H1 (cell line): ENCODE measurements at regions not wholly inside any gene's neighbourhood (a gene's known extent, or its start where the extent isn't known, plus 50 kb on each side); places are given as distances from the start of the nearest gene placed in this dataset.

Source experiments
- CTCF ChIA-PET: fragments of 300-600 bp; sonication (Branson Sonifier 250); formaldehyde crosslinking; loops from one replicate; lab custom pipeline; 2021; ENCODE audit not compliant: partially characterized antibody; lab: Charles Lee
- POLR2A ChIA-PET: fragments of 300-600 bp; sonication (Branson Sonifier 250); formaldehyde crosslinking; loops from one replicate; lab custom pipeline; 2021; ENCODE audit warnings: inconsistent platforms; ENCODE audit not compliant: partially characterized antibody; lab: Charles Lee
- DNase-seq, 2 experiments: peaks; one replicate each; pipeline versions ENCODE4 v3.0.0 to v3.0.0-alpha.2; 2010 to 2022; ENCODE audit warnings: low spot score in 2 of 2, low read depth in 1 of 2, mixed read lengths in 1 of 2
- FAIRE-seq: peaks from 2 replicates; lab custom pipeline; 2011; peaks lifted over from hg19 to GRCh38; lab: Jason Lieb, UNC
- H2AFZ ChIP-seq: 2 replicates; pipeline ENCODE4 v1.8.1; 2012; ENCODE audit warnings: low read length, inconsistent platforms
- H2AK5ac ChIP-seq: 2 replicates; pipeline ENCODE4 v1.6.1; 2013; ENCODE audit warnings: low read depth, low read length
- H2BK120ac ChIP-seq: replicated peaks from 2 replicates; pipeline ENCODE3; 2013; ENCODE audit warnings: low read depth, low read length, inconsistent platforms
- H2BK12ac ChIP-seq: 2 replicates; pipeline ENCODE4 v1.6.1; 2013; ENCODE audit warnings: low read depth, low read length
- H2BK15ac ChIP-seq: 2 replicates; pipeline ENCODE4 v1.6.1; 2013; ENCODE audit warnings: low read length
- H2BK20ac ChIP-seq: 2 replicates; pipeline ENCODE4 v1.6.1; 2013; ENCODE audit warnings: low read length
- H2BK5ac ChIP-seq: 2 replicates; pipeline ENCODE4 v1.6.1; 2013; ENCODE audit warnings: low read depth, low read length
- H3K14ac ChIP-seq: 2 replicates; pipeline ENCODE4 v1.6.1; 2013; ENCODE audit warnings: inconsistent platforms; ENCODE audit not compliant: insufficient read length
- H3K18ac ChIP-seq: 2 replicates; pipeline ENCODE4 v1.6.1; 2013; ENCODE audit warnings: low read length; ENCODE audit errors: extremely low read depth
- H3K23ac ChIP-seq: 2 replicates; pipeline ENCODE4 v1.6.1; 2013; ENCODE audit warnings: inconsistent platforms; ENCODE audit not compliant: insufficient read length
- H3K23me2 ChIP-seq: 2 replicates; pipeline ENCODE4 v1.6.1; 2013; ENCODE audit warnings: low read depth, low read length
- H3K27ac ChIP-seq: 2 replicates; pipeline ENCODE4 v1.6.1; 2011; ENCODE audit warnings: low read depth, low read length, inconsistent platforms
- H3K27me3 ChIP-seq, 4 experiments: replicated peaks in 1 of 4; 1 replicate in 1 of 4; 2 replicates in 3 of 4; pipeline versions ENCODE4 v1.6.1 to v1.8.1; 2011 to 2013; ENCODE audit warnings: low read length in 3 of 4, mild to moderate bottlenecking in 3 of 4, inconsistent platforms in 2 of 4, mixed read lengths in 2 of 4, moderate library complexity in 1 of 4; ENCODE audit not compliant: control insufficient read depth in 3 of 4, insufficient read depth in 3 of 4; ENCODE audit errors: extremely low read depth in 1 of 4
- H3K36me3 ChIP-seq, 4 experiments: 2 replicates each; pipeline versions ENCODE4 v1.6.1 to v1.8.1; 2011 to 2013; ENCODE audit warnings: mild to moderate bottlenecking in 4 of 4, low read length in 3 of 4, moderate library complexity in 2 of 4, control low read depth in 1 of 4, inconsistent platforms in 1 of 4; ENCODE audit not compliant: insufficient read depth in 4 of 4, control insufficient read depth in 2 of 4
- H3K4ac ChIP-seq: replicated peaks from 2 replicates; pipeline ENCODE3; 2013; ENCODE audit warnings: low read length, low read depth, mixed read lengths, inconsistent platforms; ENCODE audit not compliant: insufficient read length
- H3K4me1 ChIP-seq, 4 experiments: replicated peaks in 1 of 4; 1 replicate in 1 of 4; 2 replicates in 3 of 4; pipeline versions ENCODE4 v1.6.1 to v1.8.1; 2011 to 2013; ENCODE audit warnings: low read length in 3 of 4, inconsistent platforms in 2 of 4, mixed read lengths in 1 of 4; ENCODE audit not compliant: insufficient read depth in 4 of 4, control insufficient read depth in 3 of 4
- H3K4me2 ChIP-seq, 2 experiments: 2 replicates each; pipeline versions ENCODE4 v1.6.1 to v1.8.1; 2011 to 2013; ENCODE audit warnings: low read depth in 2 of 2, low read length in 2 of 2, control low read depth in 1 of 2, inconsistent platforms in 1 of 2, mild to moderate bottlenecking in 1 of 2; ENCODE audit not compliant: insufficient read depth in 1 of 2
- H3K4me3 ChIP-seq, 4 experiments: fragments of 200-600, 300-600 bp in 1 of 4; sonication (generic), shearing (Covaris generic), sonication (Bioruptor Twin) in 1 of 4; 2 replicates each; pipeline versions ENCODE4 v1.5.1 to v1.8.1; 2011 to 2016; ENCODE audit warnings: low read length in 4 of 4, low read depth in 3 of 4, control low read depth in 2 of 4, inconsistent platforms in 2 of 4, mild to moderate bottlenecking in 2 of 4, mixed read lengths in 1 of 4, moderate library complexity in 1 of 4; ENCODE audit not compliant: insufficient read depth in 2 of 4; ENCODE audit errors: extremely low read depth in 1 of 4
- H3K56ac ChIP-seq: replicated peaks from 2 replicates; pipeline ENCODE3; 2013; ENCODE audit warnings: low read depth, mild to moderate bottlenecking, mixed read lengths, low read length, inconsistent platforms; ENCODE audit not compliant: insufficient read length
- H3K79me1 ChIP-seq: 2 replicates; pipeline ENCODE4 v1.6.1; 2013; ENCODE audit warnings: low read depth, low read length, control low read depth
- H3K79me2 ChIP-seq, 2 experiments: 2 replicates each; pipeline versions ENCODE4 v1.6.1 to v1.8.1; 2012 to 2013; ENCODE audit warnings: low read length in 2 of 2, mild to moderate bottlenecking in 2 of 2, inconsistent platforms in 1 of 2; ENCODE audit not compliant: insufficient read depth in 2 of 2, control insufficient read depth in 1 of 2
- H3K9ac ChIP-seq, 4 experiments: replicated peaks in 1 of 4; 1 replicate in 1 of 4; 2 replicates in 3 of 4; pipeline versions ENCODE4 v1.6.1 to v1.8.1; 2011 to 2013; ENCODE audit warnings: low read depth in 3 of 4, low read length in 3 of 4, control low read depth in 2 of 4, mild to moderate bottlenecking in 2 of 4, moderate library complexity in 2 of 4, inconsistent platforms in 1 of 4; ENCODE audit errors: extremely low read depth in 1 of 4
- H3K9me3 ChIP-seq, 2 experiments: 2 replicates each; pipeline versions ENCODE4 v1.6.1 to v1.8.1; 2012 to 2013; ENCODE audit warnings: mild to moderate bottlenecking in 2 of 2, moderate library complexity in 2 of 2, control low read depth in 1 of 2, inconsistent platforms in 1 of 2, low read depth in 1 of 2, low read length in 1 of 2, mixed read lengths in 1 of 2; ENCODE audit not compliant: insufficient read depth in 2 of 2
- H4K20me1 ChIP-seq, 2 experiments: replicated peaks in 1 of 2; 2 replicates each; pipeline versions ENCODE3 to v1.8.1; 2011 to 2013; ENCODE audit warnings: inconsistent platforms in 2 of 2, low read length in 2 of 2, mild to moderate bottlenecking in 1 of 2; ENCODE audit not compliant: insufficient read depth in 2 of 2, control insufficient read depth in 1 of 2
- H4K5ac ChIP-seq: 2 replicates; pipeline ENCODE4 v1.6.1; 2013; ENCODE audit warnings: low read length, low read depth, mixed read lengths, inconsistent platforms; ENCODE audit not compliant: insufficient read length
- H4K8ac ChIP-seq: 2 replicates; pipeline ENCODE4 v1.8.0; 2013; ENCODE audit warnings: mild to moderate bottlenecking, moderate library complexity, low read length, inconsistent platforms; ENCODE audit not compliant: insufficient read depth; ENCODE audit errors: extremely low read depth
- H4K91ac ChIP-seq: replicated peaks from 2 replicates; pipeline ENCODE3; 2013; ENCODE audit warnings: low read length, mixed read lengths, inconsistent platforms; ENCODE audit not compliant: insufficient read length
- BCL11A ChIP-seq, 2 experiments: IDR thresholded peaks; one replicate each; pipeline ENCODE4 v1.6.1; 2011; ENCODE audit warnings: low read depth in 2 of 2, low read length in 2 of 2, mild to moderate bottlenecking in 2 of 2
- FOSL1 ChIP-seq: IDR thresholded peaks from 2 replicates; pipeline ENCODE4 v1.6.1; 2011; ENCODE audit warnings: mild to moderate bottlenecking, low read depth, low read length, moderate library complexity; ENCODE audit not compliant: insufficient read depth
- GTF2F1 ChIP-seq: IDR thresholded peaks from 2 replicates; pipeline ENCODE4 v1.6.1; 2012; ENCODE audit warnings: low read depth, low read length, improper control_type of control experiment, borderline replicate concordance
- HDAC2 ChIP-seq, 2 experiments: fragments of 300-600 bp in 1 of 2; sonication (generic) in 1 of 2; IDR thresholded peaks; 2 replicates each; pipeline ENCODE4 v1.6.1; 2011 to 2012; ENCODE audit warnings: low read depth in 2 of 2, low read length in 2 of 2, mild to moderate bottlenecking in 2 of 2, moderate library complexity in 2 of 2, borderline replicate concordance in 1 of 2, inconsistent platforms in 1 of 2
- HDAC6 ChIP-seq: IDR thresholded peaks from one replicate; pipeline ENCODE4 v1.7.1; 2012; ENCODE audit warnings: low read depth, mild to moderate bottlenecking, inconsistent platforms, low read length, moderate library complexity
- JUN ChIP-seq: IDR thresholded peaks from 2 replicates; pipeline ENCODE4 v1.6.1; 2011; ENCODE audit warnings: low read depth, mild to moderate bottlenecking, improper control_type of control experiment, low read length
- KDM4A ChIP-seq: IDR thresholded peaks from one replicate; pipeline ENCODE4 v1.7.1; 2012; ENCODE audit warnings: low read depth, mild to moderate bottlenecking, moderate library complexity, low read length, inconsistent platforms; ENCODE audit not compliant: severe bottlenecking
- MAX ChIP-seq: IDR thresholded peaks from 2 replicates; pipeline ENCODE4 v1.6.1; 2012; ENCODE audit warnings: inconsistent platforms
- POLR2A ChIP-seq, 2 experiments: IDR thresholded peaks; 1 replicate in 1 of 2; 2 replicates in 1 of 2; pipeline ENCODE4 v1.6.1; 2011; ENCODE audit warnings: low read depth in 2 of 2, low read length in 2 of 2, mild to moderate bottlenecking in 2 of 2; ENCODE audit errors: control extremely low read depth in 1 of 2
- RBBP5 ChIP-seq: IDR thresholded peaks from 2 replicates; pipeline ENCODE4 v1.7.1; 2012; ENCODE audit warnings: low read depth, mild to moderate bottlenecking, inconsistent platforms, low read length, moderate library complexity, borderline replicate concordance
- RFX5 ChIP-seq: IDR thresholded peaks from 2 replicates; pipeline ENCODE4 v1.6.1; 2011; ENCODE audit warnings: low read depth, low read length, improper control_type of control experiment, borderline replicate concordance
- SUZ12 ChIP-seq: fragments of 200-600 bp; sonication (generic); IDR thresholded peaks from 2 replicates; pipeline ENCODE4 v1.6.1; 2012; ENCODE audit warnings: mild to moderate bottlenecking, inconsistent platforms, low read length, moderate library complexity, mixed read lengths
- TBP ChIP-seq: IDR thresholded peaks from 2 replicates; pipeline ENCODE4 v1.6.1; 2011; ENCODE audit warnings: low read depth, low read length, improper control_type of control experiment
- WGBS, 2 experiments: shearing (Covaris generic) in 1 of 2; methylation state at CpG; one replicate each; pipeline versions ENCODE4 v1.1.6 to v1.1.7; 2013 to 2015; ENCODE audit warnings: low lambda C conversion rate in 2 of 2, mixed read lengths in 2 of 2, inconsistent platforms in 1 of 2, low coverage in 1 of 2, missing lambda C conversion rate in 1 of 2; ENCODE audit not compliant: insufficient replicate concordance in 2 of 2, insufficient coverage in 1 of 2, insufficient read length in 1 of 2; ENCODE audit errors: extremely low coverage in 1 of 2, missing lambda C conversion rate in 1 of 2; 5-methylcytosine and 5-hydroxymethylcytosine counted together

GRCh38 chr13:50168786-50169185 is 153.5 kb downstream of the KCNRG start:
- H3K4me3 ChIP-seq = no peak overlapping the region
- H3K36me3 ChIP-seq = no peaks in the 10 kb centered on the region
- no peak overlapping the region for H2BK5ac ChIP-seq
- 72% methylated on average over 2 of the region's 2 CpGs; no CpG with 5 or more reads in 1 of the 2 experiments for WGBS, 2 experiments
- no peak overlapping the region for H2BK120ac ChIP-seq
- no peak overlapping the region for H2BK15ac ChIP-seq
- no peak overlapping the region for H3K4ac ChIP-seq
- H4K5ac ChIP-seq = no peak overlapping the region
- no peaks in the 10 kb centered on the region for H3K4me1 ChIP-seq
- H3K9ac ChIP-seq = no peak overlapping the region
- H3K23me2 ChIP-seq = no peaks in the 10 kb centered on the region
- H3K14ac ChIP-seq = no peak overlapping the region
- H2BK12ac ChIP-seq = no peak overlapping the region
- no peak for DNase-seq
- H3K18ac ChIP-seq = no peak overlapping the region
- no peak overlapping the region for H2AK5ac ChIP-seq
- FAIRE-seq = no peak
- no peak overlapping the region for H4K91ac ChIP-seq
- ChIA-PET POLR2A (interaction anchor here (1.2 kb wide), 1 partner anchor 19 kb away, joined by 5 read pairs; no protein-coding TSS in a partner anchor), CTCF (interaction anchor here (0.6 to 1.5 kb wide), 2 partner anchors 45 to 876 kb away, joined by 3 read pairs; no protein-coding TSS in a partner anchor)
- H3K27me3 ChIP-seq = no peaks in the 10 kb centered on the region
- no peak overlapping the region for H3K4me2 ChIP-seq
- H3K9me3 ChIP-seq = no peaks in the 10 kb centered on the region
- H3K79me1 ChIP-seq = no peaks in the 10 kb centered on the region
- H4K8ac ChIP-seq = no peak overlapping the region
- TF ChIP-seq BCL11A (IDR thresholded peaks at IDR 0.05; ENCODE audit: low read depth in 2 of 2, low read length in 2 of 2) (no peak), TBP (no peak), GTF2F1 (no peak), KDM4A (no peak), SUZ12 (no peak), FOSL1 (no peak), MAX (no peak), JUN (no peak), HDAC6 (no peak), RFX5 (no peak), POLR2A (IDR thresholded peaks at IDR 0.05; ENCODE audit: control extremely low read depth in 1 of 2, low read depth in 2 of 2, low read length in 2 of 2) (no peak), HDAC2 (IDR thresholded peaks at IDR 0.05; ENCODE audit: borderline replicate concordance in 1 of 2, low read depth in 2 of 2, low read length in 2 of 2) (no peak), RBBP5 (no peak)
- no peak overlapping the region for H3K56ac ChIP-seq
- H2BK20ac ChIP-seq = no peak overlapping the region
- no peak overlapping the region for H2AFZ ChIP-seq
- no peaks in the 10 kb centered on the region for H4K20me1 ChIP-seq
- no peaks in the 10 kb centered on the region for H3K79me2 ChIP-seq
- no peak overlapping the region for H3K23ac ChIP-seq
- no peak overlapping the region for H3K27ac ChIP-seq
